Uterus (tissue), 3 donors: ENCODE measurements at regions not wholly inside any gene's neighbourhood (a gene's known extent, or its start where the extent isn't known, plus 50 kb on each side); places are given as distances from the start of the nearest gene placed in this dataset.

Source experiments
- DNase-seq, 2 donors: peaks; one replicate each; pipeline ENCODE4 v3.0.0-alpha.2; 2019 to 2020
- H3K27ac ChIP-seq, 2 donors: fragments of 200-600 bp; sonication (generic); 1 replicate in 1 of 2; 2 replicates in 1 of 2; pipeline ENCODE4 v1.5.1; 2016 to 2018
- H3K27me3 ChIP-seq, 2 donors: fragments of 200-600 bp; sonication (generic); one replicate each; pipeline ENCODE4 v1.5.1; 2018 to 2019; ENCODE audit warnings: control low read depth in 1 of 2
- H3K36me3 ChIP-seq, 2 donors: fragments of 200-600 bp; sonication (generic); one replicate each; pipeline ENCODE4 v1.5.1; 2019; ENCODE audit warnings: control low read depth in 1 of 2
- H3K4me1 ChIP-seq, 2 donors: fragments of 200-600 bp; sonication (generic); one replicate each; pipeline ENCODE4 v1.5.1; 2018 to 2019; ENCODE audit warnings: control low read depth in 1 of 2
- H3K4me3 ChIP-seq, 2 donors: fragments of 200-600 bp; sonication (generic); 1 replicate in 1 of 2; 2 replicates in 1 of 2; pipeline ENCODE4 v1.5.1; 2018 to 2019; ENCODE audit warnings: mild to moderate bottlenecking in 1 of 2
- H3K9me3 ChIP-seq, 2 donors: fragments of 200-600 bp; sonication (generic); one replicate each; pipeline ENCODE4 v1.5.1; 2019; ENCODE audit warnings: control low read depth in 1 of 2
- CTCF ChIP-seq, 4 experiments: fragments of 200-600 bp in 2 of 4; fragments of 450-650 bp in 2 of 4; sonication (generic) in 2 of 4; IDR thresholded peaks; one replicate each; pipeline ENCODE4 v1.5.1; 2016 to 2019; ENCODE audit warnings: antibody characterized with exemption in 4 of 4, mild to moderate bottlenecking in 2 of 4, moderate library complexity in 1 of 4
- POLR2A ChIP-seq, 2 donors: fragments of 450-650 bp; IDR thresholded peaks; one replicate each; pipeline ENCODE4 v1.6.1; 2016; ENCODE audit warnings: antibody characterized with exemption in 2 of 2, mild to moderate bottlenecking in 1 of 2, moderate library complexity in 1 of 2
- intact Hi-C: fragments of 100-400 bp; cut with DNase I; formaldehyde crosslinking; loops from one replicate; pipeline ENCODE4 v1.15.1; 2023; ENCODE audit warnings: low total_unique reads
- donor health status: DM: yes; HTN: yes; CAD: no.

GRCh38 chr22:47631571-47632102, 869.2 kb downstream of the TBC1D22A start:
- H3K9me3 ChIP-seq: no peaks in the 10 kb centered on the region
- H3K4me3 ChIP-seq: no peak overlapping the region
- TF ChIP-seq POLR2A (IDR thresholded peaks at IDR 0.05): no peak
- TF ChIP-seq CTCF (IDR thresholded peaks at IDR 0.05): no peak
- no peak overlapping the region for H3K27ac ChIP-seq
- H3K27me3 ChIP-seq: no peaks in the 10 kb centered on the region
- no peaks in the 10 kb centered on the region for H3K4me1 ChIP-seq
- no peak for DNase-seq
- H3K36me3 ChIP-seq: no peaks in the 10 kb centered on the region
- intact Hi-C loops: no loop called here

GRCh38 chr22:47630741-47631534, 868.5 kb downstream of the TBC1D22A start:
- Histone ChIP-seq H3K9me3 (no peaks in the 10 kb centered on the region), H3K27ac (no peak overlapping the region), H3K4me3 (no peak overlapping the region), H3K4me1 (no peaks in the 10 kb centered on the region), H3K36me3 (no peaks in the 10 kb centered on the region), H3K27me3 (no peaks in the 10 kb centered on the region)
- DNase-seq: no peak
- intact Hi-C loops: no loop called here
- TF ChIP-seq POLR2A (IDR thresholded peaks at IDR 0.05): no peak
- no peak for TF ChIP-seq CTCF (IDR thresholded peaks at IDR 0.05)

GRCh38 chr22:47629791-47630655, 867.6 kb downstream of the TBC1D22A start:
- H3K27me3 ChIP-seq: no peaks in the 10 kb centered on the region
- H3K4me1 ChIP-seq: no peaks in the 10 kb centered on the region
- no peak overlapping the region for H3K4me3 ChIP-seq
- H3K27ac ChIP-seq: no peak overlapping the region
- no peaks in the 10 kb centered on the region for H3K36me3 ChIP-seq
- no peak for TF ChIP-seq CTCF (IDR thresholded peaks at IDR 0.05)
- TF ChIP-seq POLR2A (IDR thresholded peaks at IDR 0.05): no peak
- no peaks in the 10 kb centered on the region for H3K9me3 ChIP-seq
- intact Hi-C loops: no loop called here
- no peak for DNase-seq

- no peak for DNase-seq
- H3K27me3 ChIP-seq: no peaks in the 10 kb centered on the region
- intact Hi-C loops: no loop called here
- H3K36me3 ChIP-seq: no peaks in the 10 kb centered on the region
- TF ChIP-seq POLR2A (IDR thresholded peaks at IDR 0.05) (no peak), CTCF (IDR thresholded peaks at IDR 0.05) (no peak)
- no peaks in the 10 kb centered on the region for H3K4me1 ChIP-seq
- no peaks in the 10 kb centered on the region for H3K9me3 ChIP-seq
- H3K27ac ChIP-seq: no peak overlapping the region
- H3K4me3 ChIP-seq: no peak overlapping the region
Observed at GRCh38 chr22:47629273-47629711, 866.8 kb downstream of the TBC1D22A start.
